Panc1 (cell line): ENCODE measurements at regions not wholly inside any gene's neighbourhood (a gene's known extent, or its start where the extent isn't known, plus 50 kb on each side); places are given as distances from the start of the nearest gene placed in this dataset.

ENCODE experiments used
- POLR2AphosphoS5 ChIP-seq: IDR thresholded peaks from 2 replicates; pipeline ENCODE4 v1.6.1; 2012; ENCODE audit warnings: mild to moderate bottlenecking, low read depth, low read length, moderate library complexity
- SIN3A ChIP-seq: IDR thresholded peaks from 2 replicates; pipeline ENCODE4 v1.6.1; 2012; ENCODE audit warnings: low read depth, mild to moderate bottlenecking, low read length, moderate library complexity, borderline replicate concordance; ENCODE audit not compliant: insufficient read depth
- TCF7L2 ChIP-seq: IDR thresholded peaks from 2 replicates; pipeline ENCODE4 v1.6.1; 2011; ENCODE audit warnings: mild to moderate bottlenecking, low read depth, low read length, inconsistent platforms
- TF ChIP-seq, protein P1 (sequence below), 2 experiments: IDR thresholded peaks; 2 replicates each; pipeline ENCODE4 v1.6.1; 2011 to 2012; ENCODE audit warnings: low read depth in 2 of 2, control low read depth in 1 of 2, low read length in 1 of 2, mild to moderate bottlenecking in 1 of 2, moderate library complexity in 1 of 2; ENCODE audit not compliant: insufficient read depth in 1 of 2
- TF ChIP-seq, protein P2 (sequence below): fragments of 450-650 bp; IDR thresholded peaks from 2 replicates; pipeline ENCODE4 v1.5.1; 2017; ENCODE audit warnings: mild to moderate bottlenecking

DNA sequence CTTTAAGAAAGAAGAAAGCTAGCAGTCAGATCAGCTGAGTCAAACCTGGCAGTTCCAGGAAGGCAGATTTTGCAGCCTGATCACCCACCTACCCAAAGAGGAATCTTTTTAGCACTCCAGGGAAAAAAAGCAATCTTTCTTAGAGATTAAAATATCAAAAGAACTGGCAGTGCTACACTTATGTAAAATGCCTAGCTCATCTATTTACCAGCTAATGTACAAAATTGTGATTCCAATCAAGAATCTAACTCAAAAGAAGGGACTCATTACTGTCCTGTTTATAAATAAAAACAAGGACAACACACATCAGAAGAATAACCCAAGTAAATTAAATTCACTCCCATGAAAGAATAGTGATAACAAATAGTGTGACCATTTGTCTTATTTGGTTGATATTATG lies 222.4 kb upstream of the ERCC4 start:
- TF ChIP-seq, protein P1, sequence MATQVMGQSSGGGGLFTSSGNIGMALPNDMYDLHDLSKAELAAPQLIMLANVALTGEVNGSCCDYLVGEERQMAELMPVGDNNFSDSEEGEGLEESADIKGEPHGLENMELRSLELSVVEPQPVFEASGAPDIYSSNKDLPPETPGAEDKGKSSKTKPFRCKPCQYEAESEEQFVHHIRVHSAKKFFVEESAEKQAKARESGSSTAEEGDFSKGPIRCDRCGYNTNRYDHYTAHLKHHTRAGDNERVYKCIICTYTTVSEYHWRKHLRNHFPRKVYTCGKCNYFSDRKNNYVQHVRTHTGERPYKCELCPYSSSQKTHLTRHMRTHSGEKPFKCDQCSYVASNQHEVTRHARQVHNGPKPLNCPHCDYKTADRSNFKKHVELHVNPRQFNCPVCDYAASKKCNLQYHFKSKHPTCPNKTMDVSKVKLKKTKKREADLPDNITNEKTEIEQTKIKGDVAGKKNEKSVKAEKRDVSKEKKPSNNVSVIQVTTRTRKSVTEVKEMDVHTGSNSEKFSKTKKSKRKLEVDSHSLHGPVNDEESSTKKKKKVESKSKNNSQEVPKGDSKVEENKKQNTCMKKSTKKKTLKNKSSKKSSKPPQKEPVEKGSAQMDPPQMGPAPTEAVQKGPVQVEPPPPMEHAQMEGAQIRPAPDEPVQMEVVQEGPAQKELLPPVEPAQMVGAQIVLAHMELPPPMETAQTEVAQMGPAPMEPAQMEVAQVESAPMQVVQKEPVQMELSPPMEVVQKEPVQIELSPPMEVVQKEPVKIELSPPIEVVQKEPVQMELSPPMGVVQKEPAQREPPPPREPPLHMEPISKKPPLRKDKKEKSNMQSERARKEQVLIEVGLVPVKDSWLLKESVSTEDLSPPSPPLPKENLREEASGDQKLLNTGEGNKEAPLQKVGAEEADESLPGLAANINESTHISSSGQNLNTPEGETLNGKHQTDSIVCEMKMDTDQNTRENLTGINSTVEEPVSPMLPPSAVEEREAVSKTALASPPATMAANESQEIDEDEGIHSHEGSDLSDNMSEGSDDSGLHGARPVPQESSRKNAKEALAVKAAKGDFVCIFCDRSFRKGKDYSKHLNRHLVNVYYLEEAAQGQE (IDR thresholded peaks at IDR 0.05; ENCODE audit: insufficient read depth in 1 of 2, low read depth in 2 of 2, low read length in 1 of 2) = no peak
- TF ChIP-seq, protein P2, sequence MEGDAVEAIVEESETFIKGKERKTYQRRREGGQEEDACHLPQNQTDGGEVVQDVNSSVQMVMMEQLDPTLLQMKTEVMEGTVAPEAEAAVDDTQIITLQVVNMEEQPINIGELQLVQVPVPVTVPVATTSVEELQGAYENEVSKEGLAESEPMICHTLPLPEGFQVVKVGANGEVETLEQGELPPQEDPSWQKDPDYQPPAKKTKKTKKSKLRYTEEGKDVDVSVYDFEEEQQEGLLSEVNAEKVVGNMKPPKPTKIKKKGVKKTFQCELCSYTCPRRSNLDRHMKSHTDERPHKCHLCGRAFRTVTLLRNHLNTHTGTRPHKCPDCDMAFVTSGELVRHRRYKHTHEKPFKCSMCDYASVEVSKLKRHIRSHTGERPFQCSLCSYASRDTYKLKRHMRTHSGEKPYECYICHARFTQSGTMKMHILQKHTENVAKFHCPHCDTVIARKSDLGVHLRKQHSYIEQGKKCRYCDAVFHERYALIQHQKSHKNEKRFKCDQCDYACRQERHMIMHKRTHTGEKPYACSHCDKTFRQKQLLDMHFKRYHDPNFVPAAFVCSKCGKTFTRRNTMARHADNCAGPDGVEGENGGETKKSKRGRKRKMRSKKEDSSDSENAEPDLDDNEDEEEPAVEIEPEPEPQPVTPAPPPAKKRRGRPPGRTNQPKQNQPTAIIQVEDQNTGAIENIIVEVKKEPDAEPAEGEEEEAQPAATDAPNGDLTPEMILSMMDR = no peak
- TF ChIP-seq POLR2AphosphoS5 (no peak), SIN3A (no peak), TCF7L2 (no peak)
